HG03460 (cell line): ENCODE measurements at regions not wholly inside any gene's neighbourhood (a gene's known extent, or its start where the extent isn't known, plus 50 kb on each side); places are given as distances from the start of the nearest gene placed in this dataset.

Source experiments
- ATAC-seq: cut with Tn5 transposase; IDR thresholded peaks from one replicate; pipeline ENCODE4 v1.9.1; 2021; ENCODE audit not compliant: unreplicated experiment

DNA sequence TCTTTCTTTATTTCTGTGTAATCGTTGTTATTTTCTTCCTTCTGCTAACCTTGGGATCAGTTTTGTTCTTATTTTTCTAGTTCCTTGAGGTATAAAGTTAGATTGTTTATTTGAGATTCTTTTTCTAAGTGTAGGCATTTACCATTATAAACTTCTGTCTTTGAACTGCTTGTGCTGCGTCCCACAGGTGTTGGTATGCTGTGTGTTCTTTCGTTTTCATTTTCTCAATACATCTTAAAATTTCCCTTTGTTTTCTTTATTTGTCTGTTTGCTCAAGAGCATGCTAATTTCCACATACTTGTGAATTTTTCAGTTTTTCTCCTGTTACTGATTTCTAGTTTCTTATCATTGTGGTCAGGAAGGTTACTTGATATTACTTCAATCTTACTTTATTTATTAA is 873.8 kb upstream of the GCFC2 start:
- ATAC-seq, result no peak

DNA sequence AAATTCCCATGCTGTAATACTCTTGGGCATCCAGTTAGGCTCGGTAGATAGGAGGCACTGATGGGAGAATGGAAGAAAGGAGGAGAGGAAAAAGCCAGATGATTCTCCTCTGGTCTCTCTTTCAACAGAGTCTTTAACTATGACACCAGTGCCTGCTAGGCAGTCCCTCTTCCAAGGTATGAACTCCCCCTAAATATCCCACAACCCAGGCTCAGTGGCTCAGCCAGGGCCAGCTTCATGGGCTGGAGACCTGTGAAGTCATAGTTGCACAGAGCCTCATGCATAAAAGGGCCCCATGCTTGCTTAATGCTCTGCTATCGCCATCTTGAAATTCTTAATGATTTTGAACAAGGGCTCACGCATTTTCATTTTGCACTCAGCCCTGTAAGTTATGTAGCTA is 869.2 kb upstream of the GCFC2 start:
- no peak for ATAC-seq

DNA sequence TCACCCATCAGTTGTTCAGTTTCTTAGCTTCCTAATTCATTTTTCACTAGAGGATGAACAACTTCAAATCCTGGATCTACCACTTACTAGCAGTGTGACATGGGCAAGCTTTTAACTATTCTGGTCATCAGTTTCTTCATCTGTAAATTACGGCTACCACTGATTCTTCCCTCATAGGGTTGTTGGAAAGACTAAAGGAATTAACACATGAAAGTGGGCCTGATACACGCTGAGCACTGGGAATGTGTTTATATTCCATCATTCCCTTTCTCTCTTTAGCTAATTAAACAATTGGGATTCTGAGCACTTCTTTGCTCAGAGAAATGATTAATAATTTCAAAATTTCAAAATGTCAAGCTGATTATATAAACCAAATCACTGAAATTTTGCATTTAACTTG is 862.3 kb upstream of the GCFC2 start:
- no peak for ATAC-seq

DNA sequence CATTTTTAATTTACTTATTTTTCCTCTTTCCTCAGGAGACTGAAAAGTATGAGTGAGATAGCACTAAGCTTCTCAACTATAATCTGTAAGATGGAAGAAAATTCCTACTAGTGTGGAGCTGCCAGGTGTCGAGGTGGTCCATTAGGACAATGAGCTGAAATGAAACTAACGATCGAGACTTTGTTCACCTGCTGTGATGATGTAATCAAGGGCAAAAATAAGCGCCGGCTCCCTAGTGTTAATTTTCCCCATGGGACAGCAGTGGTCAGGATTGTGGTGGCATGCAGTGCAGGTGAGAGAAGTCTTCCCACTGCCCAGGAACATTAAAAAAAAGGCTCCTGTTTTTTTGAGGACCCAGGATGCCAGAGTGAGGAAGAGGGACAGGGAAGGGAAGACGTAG is 859.1 kb upstream of the GCFC2 start:
- ATAC-seq, result no peak

DNA sequence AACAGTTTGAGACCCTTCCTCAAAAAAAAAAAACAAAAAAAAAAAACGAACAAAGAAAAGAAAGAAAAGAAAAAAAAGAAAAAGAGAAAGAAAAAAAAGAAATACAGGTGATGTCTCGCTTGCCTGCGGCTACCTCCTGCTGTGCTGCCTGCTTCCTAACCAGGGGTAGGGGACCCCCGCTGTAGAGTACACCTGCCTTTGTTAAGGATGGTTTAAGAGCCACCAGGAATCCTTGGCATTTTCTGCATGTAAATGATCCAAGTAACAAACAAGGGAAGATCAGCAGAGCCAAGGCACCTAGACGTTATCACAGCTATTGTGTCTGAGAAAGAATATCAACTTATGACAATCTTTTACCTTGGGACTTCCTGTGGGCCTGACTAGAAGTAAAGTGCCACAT is 856.8 kb upstream of the GCFC2 start:
- no peak for ATAC-seq

DNA sequence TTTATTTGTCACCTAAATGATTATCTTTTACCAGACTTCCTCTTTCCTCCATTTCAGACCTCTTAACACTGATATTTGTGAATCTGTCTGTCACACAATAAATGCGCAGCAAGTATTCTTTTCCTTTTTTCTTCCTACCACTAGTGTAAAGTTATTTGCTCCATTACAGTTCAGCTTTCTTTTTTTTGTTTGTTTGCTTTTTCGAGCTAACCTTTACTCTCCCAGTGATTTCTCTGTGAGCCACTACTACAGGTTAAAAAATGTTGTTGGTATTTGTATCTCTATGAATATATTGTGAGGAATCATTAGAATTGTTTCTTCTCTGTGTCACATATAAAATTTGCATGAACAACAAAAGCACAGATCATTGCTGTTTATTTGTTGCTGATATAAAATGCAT is 854.0 kb upstream of the GCFC2 start:
- ATAC-seq, result no peak

DNA sequence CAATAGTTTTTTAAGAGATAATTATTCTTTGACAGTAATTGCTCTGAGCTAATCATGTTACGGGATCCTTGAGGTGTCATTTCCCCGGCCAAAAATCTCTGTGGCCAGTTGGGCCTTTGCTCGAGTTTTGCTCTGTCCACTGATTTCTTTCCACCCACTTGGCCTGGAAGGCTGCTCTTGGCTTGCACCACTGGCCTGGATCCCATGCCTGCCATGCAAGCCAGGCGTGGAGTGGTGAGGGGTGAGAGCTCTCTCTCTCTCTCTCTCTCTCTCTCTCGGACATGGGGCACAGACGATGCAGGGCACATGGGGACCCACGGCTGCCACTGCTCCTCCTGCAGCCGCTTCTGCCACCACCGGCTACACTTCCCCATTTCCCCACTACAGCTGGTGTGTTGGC is 853.0 kb upstream of the GCFC2 start:
- no peak for ATAC-seq

DNA sequence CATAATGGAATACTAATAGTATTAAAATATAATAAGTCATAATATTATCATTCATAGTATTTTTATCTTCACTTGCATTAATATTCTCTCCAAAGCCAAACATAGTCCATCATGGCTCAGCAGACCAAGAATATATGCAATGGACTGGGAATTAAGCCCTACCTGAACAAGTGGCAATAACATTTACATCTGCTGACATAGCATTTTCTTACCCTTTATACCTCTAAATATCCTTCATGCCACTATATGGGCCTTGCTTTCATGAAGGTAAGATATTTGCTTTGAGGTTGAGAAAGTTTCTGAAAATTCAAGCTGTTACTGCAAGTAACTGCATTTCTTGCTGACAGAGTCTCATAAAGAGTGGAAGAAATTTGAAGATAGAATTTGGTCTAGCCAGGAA is 847.4 kb upstream of the GCFC2 start:
- no peak for ATAC-seq

DNA sequence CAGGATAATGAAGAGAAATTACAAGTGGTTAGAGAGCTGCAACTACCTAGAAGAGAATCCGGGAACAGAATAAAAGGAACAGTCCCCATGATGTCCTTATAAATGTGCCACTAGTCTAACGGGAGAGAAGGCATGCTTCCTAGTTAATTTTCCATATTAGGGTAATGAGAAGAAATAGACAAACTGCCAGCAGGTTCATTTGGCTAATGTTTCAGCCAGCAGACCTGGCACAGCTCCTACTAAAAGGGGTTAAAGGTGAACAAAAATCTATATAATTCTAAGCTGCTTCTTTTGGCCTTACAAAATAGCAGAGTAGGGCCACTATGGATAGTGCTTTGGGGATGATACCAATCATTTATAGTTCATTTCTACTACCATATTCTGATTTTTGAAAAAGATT is 845.3 kb upstream of the GCFC2 start:
- no peak for ATAC-seq

DNA sequence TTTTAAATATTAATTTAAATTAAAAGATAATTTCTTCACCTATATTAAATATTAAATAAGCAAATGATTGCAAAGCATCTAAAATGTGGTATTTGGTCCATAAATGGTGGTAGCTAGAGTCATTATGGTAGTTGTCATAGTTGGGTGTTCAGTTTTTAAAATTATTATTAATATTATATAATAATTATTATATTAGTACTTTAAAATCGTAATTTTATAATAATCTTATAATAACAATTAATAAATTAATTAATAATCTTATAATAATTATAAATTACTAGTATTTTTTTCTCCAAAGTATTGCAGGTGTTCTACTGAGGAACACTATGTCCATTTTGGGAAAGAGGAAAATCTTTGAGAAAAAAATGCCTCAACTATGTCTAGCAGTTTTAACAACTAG is 835.5 kb upstream of the GCFC2 start:
- ATAC-seq, result no peak

DNA sequence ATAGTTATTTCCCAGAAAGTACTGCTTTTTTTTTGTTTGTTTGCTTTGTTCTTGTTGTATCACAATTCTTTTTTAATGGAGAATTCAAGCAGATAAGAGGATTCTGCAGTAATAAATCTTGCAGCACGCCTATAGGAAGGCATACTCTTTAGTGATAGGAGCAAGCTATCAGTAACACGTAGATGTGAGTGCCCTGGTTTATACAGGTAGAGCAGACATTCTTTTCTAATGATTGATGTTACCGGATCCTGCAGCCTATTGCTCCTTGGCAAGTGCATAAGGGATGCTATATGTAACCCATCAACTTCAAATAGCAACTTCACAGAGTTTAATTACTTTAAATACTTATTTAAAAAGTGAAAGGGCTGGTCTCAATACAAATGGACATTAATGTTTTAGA is 834.2 kb upstream of the GCFC2 start:
- no peak for ATAC-seq

DNA sequence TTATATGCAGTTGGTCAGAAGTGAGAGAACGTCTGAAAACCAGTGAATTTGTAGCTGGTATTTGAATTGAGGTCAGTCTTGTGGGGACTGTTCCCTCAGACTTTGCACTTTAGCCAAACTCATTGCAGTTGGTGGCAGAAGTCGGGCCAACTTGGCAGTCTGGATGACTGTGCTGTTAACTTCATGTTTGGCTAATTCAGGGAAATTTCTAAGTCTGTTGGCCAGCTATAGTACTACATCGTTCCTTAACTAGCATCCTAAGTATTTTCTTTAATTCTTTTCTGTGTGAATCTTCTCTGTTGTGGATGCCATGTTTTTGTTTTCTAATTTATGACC is 806.8 kb upstream of the GCFC2 start:
- ATAC-seq, result no peak

DNA sequence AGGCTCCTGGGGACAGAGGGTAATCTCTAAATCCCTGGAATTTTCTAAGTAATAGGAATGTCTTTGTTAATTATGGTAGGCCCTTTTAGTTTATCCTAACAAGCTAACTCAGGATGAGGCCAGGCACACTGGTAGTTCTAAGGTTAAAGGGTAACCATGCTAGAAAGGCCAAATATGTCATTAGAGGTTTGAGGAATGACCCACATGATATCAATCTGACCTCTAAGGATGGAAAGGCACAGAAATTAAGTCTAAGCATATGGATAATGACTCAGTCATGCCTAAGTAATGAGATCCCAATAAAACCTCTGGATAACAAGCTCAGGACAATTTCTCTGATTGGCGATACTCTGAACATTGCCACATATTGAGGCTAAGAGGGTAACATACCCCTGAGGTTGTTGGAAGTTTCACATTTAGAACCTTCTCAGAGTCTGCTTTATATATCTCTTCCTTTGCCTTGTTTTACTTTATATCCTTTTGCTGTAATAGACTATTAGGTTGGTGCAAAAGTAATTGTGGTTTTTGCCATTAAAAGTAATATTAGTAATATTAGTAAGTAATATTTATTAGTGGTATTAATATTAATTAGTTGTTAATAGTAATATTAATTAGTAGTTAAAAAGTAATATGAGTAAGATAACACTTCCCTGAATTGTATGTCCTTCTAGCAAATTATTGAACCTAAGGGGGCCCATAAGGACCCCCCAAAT is 806.3 kb upstream of the GCFC2 start:
- no peak for ATAC-seq

DNA sequence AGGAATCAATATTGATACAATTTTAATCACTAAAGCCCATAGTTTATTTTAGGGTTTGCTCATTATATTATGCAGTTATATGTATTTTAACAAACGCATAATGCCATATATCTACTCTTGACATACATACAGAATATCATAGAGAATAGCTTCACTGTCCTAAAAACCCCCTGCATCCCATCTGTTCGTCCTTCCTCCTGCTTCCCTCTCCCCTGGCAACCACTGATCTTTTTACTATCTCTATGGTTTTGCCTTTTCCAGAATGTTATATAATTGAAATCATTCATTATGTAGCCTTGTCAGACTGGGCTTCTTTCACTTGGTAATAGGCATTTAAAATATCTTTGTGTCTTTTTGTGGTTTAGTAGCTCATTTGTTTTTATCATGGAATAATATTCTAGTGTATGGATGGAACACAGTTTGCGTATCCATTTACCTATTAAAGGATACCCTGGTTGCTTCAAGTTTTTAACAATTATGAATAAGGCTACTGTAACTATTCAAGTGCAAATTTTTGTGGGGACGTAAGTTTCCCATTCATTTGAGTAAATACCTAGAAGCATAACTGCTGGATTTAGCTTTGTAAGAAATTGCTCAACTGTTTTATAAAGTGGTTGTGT is 801.6 kb upstream of the GCFC2 start:
- ATAC-seq, result no peak

DNA sequence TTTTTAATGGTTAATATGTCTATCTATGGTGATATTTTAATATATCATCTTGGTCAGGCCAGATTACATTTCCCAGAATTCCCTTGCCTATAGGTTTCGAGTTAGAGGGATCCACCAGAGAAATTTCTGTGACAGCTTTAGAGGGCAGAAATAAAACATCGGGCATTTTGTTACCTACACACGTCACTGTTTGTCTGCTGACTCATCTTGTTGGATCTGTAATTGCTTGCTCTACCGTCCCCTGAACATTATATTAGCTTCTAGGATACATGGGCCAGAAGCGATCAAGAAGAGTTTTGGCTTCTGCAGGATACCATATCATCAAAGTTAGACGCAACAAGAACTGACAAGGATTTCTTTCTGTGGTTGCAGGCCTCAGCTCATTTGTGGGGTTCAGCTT is 795.8 kb upstream of the GCFC2 start:
- no peak for ATAC-seq

DNA sequence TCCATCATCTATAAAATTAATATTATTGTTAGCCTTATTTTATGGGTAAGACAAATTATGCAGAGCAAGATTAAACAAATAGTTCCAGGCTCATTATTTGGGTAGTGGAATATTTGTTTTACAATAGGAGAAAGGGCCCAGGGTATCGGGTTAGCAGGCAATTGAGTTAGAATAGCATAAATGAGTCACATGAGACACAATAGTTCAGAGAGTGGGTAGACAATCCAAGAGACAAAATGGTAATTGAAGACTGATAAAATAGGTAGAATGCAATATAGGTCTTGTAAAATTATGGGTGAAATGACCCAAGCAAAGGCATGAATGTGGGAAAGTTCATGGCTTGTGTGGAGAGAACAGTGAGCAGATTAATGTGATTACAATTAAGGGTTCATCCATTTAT is 790.9 kb upstream of the GCFC2 start:
- ATAC-seq, result no peak

DNA sequence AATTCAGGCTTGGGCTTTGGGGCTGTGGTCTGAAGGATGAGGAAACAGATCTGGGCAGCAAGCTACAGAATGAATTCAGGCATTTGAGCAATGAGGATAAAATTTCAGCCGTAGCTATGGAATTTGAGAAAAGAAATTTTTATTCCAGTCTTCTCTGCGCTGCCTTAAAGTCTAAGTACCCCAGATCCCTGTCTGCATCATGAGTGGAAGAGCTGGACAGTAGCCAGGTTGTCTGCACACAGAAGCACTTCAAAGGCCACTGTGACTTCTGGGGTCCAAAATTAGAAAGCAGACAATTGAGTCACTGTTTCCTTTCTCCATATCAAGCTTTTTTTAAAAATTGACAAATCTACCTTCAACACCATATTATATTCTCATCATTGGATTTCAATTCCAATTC is 787.6 kb upstream of the GCFC2 start:
- ATAC-seq, result no peak

DNA sequence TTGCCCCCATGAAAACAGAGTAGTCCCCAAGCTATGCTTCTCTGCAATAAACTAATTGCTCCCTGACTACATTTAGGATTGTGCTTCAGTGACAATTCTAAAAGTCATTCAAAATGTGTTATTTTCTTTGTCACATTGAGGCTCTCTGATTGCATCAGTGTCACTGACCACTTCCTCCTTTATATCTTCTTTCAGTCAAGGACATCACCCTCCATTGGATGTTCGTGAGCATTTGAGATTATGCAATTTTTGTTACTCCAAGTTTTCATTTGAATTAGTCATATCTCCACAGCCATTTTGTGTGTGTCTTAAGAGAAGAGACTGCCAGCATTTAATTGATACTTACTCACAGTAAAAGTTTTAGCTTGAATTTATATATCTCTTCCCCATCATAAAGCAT is 780.8 kb upstream of the GCFC2 start:
- ATAC-seq, result no peak

DNA sequence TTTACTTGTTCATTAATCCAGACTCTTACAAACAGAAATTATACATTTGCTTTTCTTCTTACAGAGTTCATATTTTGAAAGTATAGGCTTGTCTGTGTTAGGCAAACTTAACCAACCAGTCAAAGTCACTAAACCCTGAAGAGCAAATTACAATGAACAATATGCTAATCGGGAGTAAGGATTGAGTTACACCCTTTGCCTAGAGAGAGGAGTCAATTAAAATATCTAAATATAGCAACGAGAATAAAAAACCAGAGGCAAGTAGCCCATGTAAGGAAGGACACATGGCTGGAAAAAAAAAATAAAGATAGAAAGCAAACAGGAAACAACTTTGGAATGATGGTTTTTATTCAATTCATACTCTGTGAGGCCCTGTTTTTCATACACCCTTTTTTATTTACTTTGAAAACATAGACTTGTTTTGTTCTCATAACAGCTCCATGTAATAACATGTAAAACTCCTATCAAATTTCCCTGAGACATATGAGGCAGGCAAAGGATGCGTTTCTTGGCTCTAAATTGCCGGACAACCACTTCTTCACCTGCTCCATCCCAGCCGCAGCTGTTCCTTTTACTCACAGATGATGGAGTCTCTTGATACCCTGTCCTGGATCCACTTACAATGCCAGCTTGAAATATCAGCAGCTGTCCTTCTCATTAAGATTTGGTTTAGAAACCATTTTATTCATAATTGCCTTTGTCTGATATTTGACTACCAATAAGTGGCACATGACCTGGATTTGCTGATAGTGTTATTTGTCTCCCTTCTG is 767.7 kb upstream of the GCFC2 start:
- no peak for ATAC-seq

DNA sequence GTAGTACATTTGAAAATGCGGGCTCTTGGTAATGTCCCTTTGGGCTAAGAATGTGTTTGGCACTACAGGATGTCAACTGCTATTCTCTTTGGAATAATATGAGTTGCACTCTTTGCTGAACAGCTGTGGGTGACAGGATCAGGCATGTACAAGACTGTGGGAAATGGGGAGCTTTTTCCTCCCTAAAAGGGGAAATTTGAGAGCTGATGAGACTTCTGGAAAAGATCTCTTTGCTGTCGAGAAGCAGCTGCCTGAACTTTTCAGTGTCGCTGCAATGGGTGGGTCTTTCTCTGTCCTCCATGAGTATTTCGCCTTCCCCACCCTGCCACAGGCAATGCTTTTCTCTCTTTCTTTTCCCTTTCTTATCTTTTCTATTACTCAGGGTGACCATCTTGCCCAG is 762.2 kb upstream of the GCFC2 start:
- ATAC-seq, result no peak

DNA sequence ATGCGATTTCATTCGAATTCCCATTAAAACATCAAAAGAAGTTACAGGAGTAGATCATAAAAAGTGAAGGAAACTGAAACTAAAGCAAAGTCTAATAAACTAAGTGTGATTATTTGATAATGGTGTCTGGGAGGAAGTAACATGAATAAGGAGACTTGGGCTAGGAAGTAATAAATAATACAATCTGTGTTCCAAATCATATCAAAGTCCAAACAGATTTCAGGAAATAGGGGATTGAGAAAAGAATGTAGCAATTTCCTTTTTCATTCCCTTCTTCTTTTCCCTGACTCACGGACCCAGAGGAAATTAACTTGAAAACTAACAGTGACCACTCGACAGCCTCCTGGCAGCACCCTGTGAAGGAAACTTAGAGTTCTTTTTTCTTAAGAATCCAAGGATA is 758.4 kb upstream of the GCFC2 start:
- ATAC-seq, result no peak

DNA sequence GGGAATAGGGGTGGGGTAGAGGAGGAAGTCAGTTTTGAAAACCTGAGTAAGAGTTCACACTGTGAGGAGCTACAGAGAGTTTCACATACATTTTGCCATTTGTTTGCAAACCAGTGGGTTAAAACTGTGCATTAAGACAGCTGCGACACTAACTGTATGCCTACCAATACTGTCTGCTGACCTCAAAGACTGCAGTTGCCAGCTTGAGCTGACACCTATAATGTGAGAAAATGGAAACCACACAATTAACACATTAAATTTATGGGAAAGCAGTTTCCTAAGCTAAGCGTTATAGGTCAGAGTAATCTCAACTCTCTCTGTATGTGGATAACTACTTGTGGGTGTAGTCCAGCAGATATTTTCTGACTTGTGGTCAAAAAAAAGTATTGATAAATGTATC is 756.6 kb upstream of the GCFC2 start:
- no peak for ATAC-seq

DNA sequence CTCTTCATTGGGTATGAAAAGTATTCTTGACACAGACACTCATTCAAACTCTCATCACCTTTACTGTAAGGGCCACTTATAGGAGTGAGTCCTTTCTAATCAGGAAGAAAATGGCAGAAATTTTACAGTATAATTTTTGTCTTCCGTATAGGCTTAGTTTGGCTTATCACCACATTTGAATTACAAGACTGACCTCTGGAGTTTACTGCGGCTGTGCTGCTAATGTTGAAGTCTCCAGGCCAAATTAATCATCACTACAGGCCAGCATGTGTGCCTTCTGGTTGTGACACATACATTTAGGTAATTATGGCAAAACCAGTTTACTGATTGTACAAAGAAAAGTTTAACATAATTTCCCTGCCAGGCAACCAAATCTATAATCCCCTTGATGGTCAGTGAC is 753.6 kb upstream of the GCFC2 start:
- no peak for ATAC-seq
